Heart right ventricle (tissue), 16 donors: ENCODE measurements at regions not wholly inside any gene's neighbourhood (a gene's known extent, or its start where the extent isn't known, plus 50 kb on each side); places are given as distances from the start of the nearest gene placed in this dataset.

Experiments
- ATAC-seq, 8 donors: fragments of 200-7000 bp; cut with Tn5 transposase; one replicate each; pipeline ENCODE4 v1.9.1; 2020; ENCODE audit warnings: mild to moderate bottlenecking in 8 of 8, moderate library complexity in 8 of 8, moderate number of reproducible peaks in 1 of 8
- DNase-seq, 2 donors: peaks; one replicate each; pipeline ENCODE4 v3.0.0-alpha.2; 2020
- H3K27ac ChIP-seq, 10 donors: fragments of 200-600 bp; sonication (generic) in 2 of 10; one replicate each; pipeline versions ENCODE4 v1.5.0 to v1.8.0; 2020 to 2022; ENCODE audit warnings: mild to moderate bottlenecking in 3 of 10
- H3K27me3 ChIP-seq, 7 donors: fragments of 200-600 bp; one replicate each; pipeline ENCODE4 v1.8.0; 2021 to 2022; ENCODE audit warnings: mild to moderate bottlenecking in 2 of 7
- H3K36me3 ChIP-seq, 9 donors: fragments of 200-600 bp; sonication (generic) in 1 of 9; one replicate each; pipeline versions ENCODE4 v1.5.0 to v1.8.0; 2020 to 2022; ENCODE audit warnings: mild to moderate bottlenecking in 2 of 9
- H3K4me1 ChIP-seq, 9 donors: fragments of 200-600 bp; sonication (generic) in 1 of 9; one replicate each; pipeline versions ENCODE4 v1.5.0 to v1.8.0; 2020 to 2022; ENCODE audit warnings: mild to moderate bottlenecking in 4 of 9
- H3K4me3 ChIP-seq, 10 donors: fragments of 200-600 bp; sonication (generic) in 2 of 10; one replicate each; pipeline versions ENCODE4 v1.5.0 to v1.8.0; 2020 to 2022; ENCODE audit warnings: mild to moderate bottlenecking in 7 of 10, moderate library complexity in 2 of 10
- H3K9me3 ChIP-seq, 11 donors: fragments of 200-600 bp in 10 of 11; sonication (generic) in 2 of 11; one replicate each; pipeline versions ENCODE4 v1.5.0 to v1.8.0; 2013 to 2022; ENCODE audit warnings: mild to moderate bottlenecking in 2 of 11, control low read depth in 1 of 11, moderate library complexity in 1 of 11
- CTCF ChIP-seq, 9 donors: fragments of 200-600 bp; sonication (generic) in 2 of 9; IDR thresholded peaks; one replicate each; pipeline versions ENCODE4 v1.5.0 to v1.8.0; 2021 to 2022; ENCODE audit warnings: antibody characterized with exemption in 9 of 9, mild to moderate bottlenecking in 5 of 9, moderate library complexity in 1 of 9
- WGBS, 2 donors: extraction: QIAGEN DNeasy Blood & Tissue Kit; methylation state at CpG; one replicate each; pipeline ENCODE4 v1.1.7; 2013; ENCODE audit warnings: inconsistent platforms in 1 of 2; 5-methylcytosine and 5-hydroxymethylcytosine counted together
- intact Hi-C, 10 donors: fragments of 100-400 bp; cut with DNase I; formaldehyde crosslinking; loops; one replicate each; pipeline versions ENCODE4 v1.11.1 to v1.14.2; 2022
- donor health status: Arrhythmogenic right ventricular cardiomyopathy.
- donor health status: ischemic (EF 13 %, LVEDD 7.1; RV severe dilation, severe dysfunction).
- donor health status: healthy with polysubstance abuse.
- donor health status: DM: no; HTN: yes; CAD: no.
- donor health status: DM: no; HTN: no; CAD: no.
- donor health status: ischemic (EF 25% LVEDD 6.9; RV normal size, moderate dysfunction).
- donor health status: ischemic (EF 25% LVEDD 5.7; RV mildly dilated, moderate dysfunction).
- donor health status: healthy.
- donor health status: DM: yes; HTN: yes; CAD: no.
- donor health status: Ischemic cardiomyopathy.
- donor health status: ischemic (EF 35%, LVEDD 5.7; RV mildly dilated, moderate dysfunction).
- donor health status: nonischemic (EF 11% LVEDD 7.7; RV severe dilation, severe dysfunction).
- donor health status: DM: yes; HTN: yes; CAD: no.
- donor health status: PGD.
- donor health status: ischemic (EF 29% LVEDD 5.4; RV normal size, mild dysfunction).
- donor health status: nonischemic (EF 23%, LVEDD 6.1; RV moderate dilation, normal function).

GRCh38 chr2:48852938-48853337 lies 97.4 kb upstream of the LHCGR start:
- Histone ChIP-seq H3K27ac (no peak overlapping the region), H3K36me3 (no peaks in the 10 kb centered on the region), H3K27me3 (peaks cover 0 to 7% (median 0%) of the 10 kb centered on the region in 7 donors), H3K4me1 (no peaks in the 10 kb centered on the region), H3K9me3 (no peaks in the 10 kb centered on the region), H3K4me3 (no peak overlapping the region)
- intact Hi-C loops: no loop called here
- ATAC-seq (no peak), DNase-seq (no peak)
- WGBS, 2 donors: 78 to 79% methylated on average over 1 of the region's 1 CpG
- TF ChIP-seq CTCF (IDR thresholded peaks at IDR 0.05): no peak

GRCh38 chr2:48851161-48851560 lies 95.6 kb upstream of the LHCGR start:
- H3K9me3 ChIP-seq: no peaks in the 10 kb centered on the region
- WGBS, 2 donors: 83% methylated on average over 3 of the region's 3 CpGs
- DNase-seq: no peak
- ATAC-seq: no peak
- H3K27ac ChIP-seq: no peak overlapping the region
- intact Hi-C loops: no loop called here
- no peaks in the 10 kb centered on the region for H3K27me3 ChIP-seq
- TF ChIP-seq CTCF (IDR thresholded peaks at IDR 0.05): no peak
- no peaks in the 10 kb centered on the region for H3K36me3 ChIP-seq
- no peak overlapping the region for H3K4me3 ChIP-seq
- H3K4me1 ChIP-seq: no peaks in the 10 kb centered on the region

GRCh38 chr2:48849770-48850169 lies 94.2 kb upstream of the LHCGR start:
- intact Hi-C loops: no loop called here
- ATAC-seq: no peak
- H3K9me3 ChIP-seq: no peaks in the 10 kb centered on the region
- 79% methylated on average over 5 of the region's 5 CpGs for WGBS, 2 donors
- H3K4me1 ChIP-seq: no peaks in the 10 kb centered on the region
- no peaks in the 10 kb centered on the region for H3K27me3 ChIP-seq
- TF ChIP-seq CTCF (IDR thresholded peaks at IDR 0.05): no peak
- DNase-seq: no peak
- no peak overlapping the region for H3K27ac ChIP-seq
- no peaks in the 10 kb centered on the region for H3K36me3 ChIP-seq
- no peak overlapping the region for H3K4me3 ChIP-seq

GRCh38 chr2:48845684-48846083 lies 90.2 kb upstream of the LHCGR start:
- H3K36me3 ChIP-seq: no peaks in the 10 kb centered on the region
- intact Hi-C loops: no loop called here
- DNase-seq (no peak), ATAC-seq (no peak)
- 42 to 66% methylated on average over 3 of the region's 3 CpGs for WGBS, 2 donors
- peaks cover 0 to 4% (median 0%) of the 10 kb centered on the region in 7 donors for H3K27me3 ChIP-seq
- H3K9me3 ChIP-seq: no peaks in the 10 kb centered on the region
- no peak for TF ChIP-seq CTCF (IDR thresholded peaks at IDR 0.05)
- H3K4me3 ChIP-seq: no peak overlapping the region
- H3K4me1 ChIP-seq: no peaks in the 10 kb centered on the region
- no peak overlapping the region for H3K27ac ChIP-seq
